ENCODE measurements at regions not wholly inside any gene's neighbourhood (a gene's known extent, or its start where the extent isn't known, plus 50 kb on each side); places are given as distances from the start of the nearest gene placed in this dataset.

DNA sequence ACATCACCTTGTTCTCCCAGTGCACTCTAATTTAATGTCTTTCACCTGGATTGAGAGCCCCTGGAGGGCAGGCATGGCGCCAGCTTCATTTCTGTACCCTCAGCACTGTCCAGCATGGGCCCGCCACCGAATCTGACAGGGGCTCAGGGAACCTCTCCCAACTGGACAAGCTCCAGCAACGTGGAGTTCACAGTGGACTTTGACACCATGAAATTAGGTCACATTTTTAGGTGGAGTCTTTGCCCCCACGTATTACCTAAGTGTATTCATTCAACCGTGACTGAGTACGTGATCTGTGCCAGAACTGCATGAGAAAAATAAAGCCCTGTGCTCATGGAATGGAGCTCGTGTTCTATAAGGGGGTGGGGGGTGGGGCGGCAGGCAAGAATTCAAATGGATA lies 94.1 kb upstream of the ATP2B2 start:
- TF ChIP-seq ARNTL (CRISPR knock-in tag; IDR thresholded peaks at IDR 0.05; ENCODE audit: borderline replicate concordance, low read depth) (no peak), ZFP30 (CRISPR knock-in tag; IDR thresholded peaks at IDR 0.05) (no peak), POU6F1 (CRISPR knock-in tag; IDR thresholded peaks at IDR 0.05; ENCODE audit: borderline replicate concordance, low read depth) (no peak), TCF4 (CRISPR knock-in tag; IDR thresholded peaks at IDR 0.05; ENCODE audit: borderline replicate concordance) (no peak), SNAI2 (CRISPR knock-in tag; IDR thresholded peaks at IDR 0.05) (no peak)
- TF ChIP-seq, protein P1, sequence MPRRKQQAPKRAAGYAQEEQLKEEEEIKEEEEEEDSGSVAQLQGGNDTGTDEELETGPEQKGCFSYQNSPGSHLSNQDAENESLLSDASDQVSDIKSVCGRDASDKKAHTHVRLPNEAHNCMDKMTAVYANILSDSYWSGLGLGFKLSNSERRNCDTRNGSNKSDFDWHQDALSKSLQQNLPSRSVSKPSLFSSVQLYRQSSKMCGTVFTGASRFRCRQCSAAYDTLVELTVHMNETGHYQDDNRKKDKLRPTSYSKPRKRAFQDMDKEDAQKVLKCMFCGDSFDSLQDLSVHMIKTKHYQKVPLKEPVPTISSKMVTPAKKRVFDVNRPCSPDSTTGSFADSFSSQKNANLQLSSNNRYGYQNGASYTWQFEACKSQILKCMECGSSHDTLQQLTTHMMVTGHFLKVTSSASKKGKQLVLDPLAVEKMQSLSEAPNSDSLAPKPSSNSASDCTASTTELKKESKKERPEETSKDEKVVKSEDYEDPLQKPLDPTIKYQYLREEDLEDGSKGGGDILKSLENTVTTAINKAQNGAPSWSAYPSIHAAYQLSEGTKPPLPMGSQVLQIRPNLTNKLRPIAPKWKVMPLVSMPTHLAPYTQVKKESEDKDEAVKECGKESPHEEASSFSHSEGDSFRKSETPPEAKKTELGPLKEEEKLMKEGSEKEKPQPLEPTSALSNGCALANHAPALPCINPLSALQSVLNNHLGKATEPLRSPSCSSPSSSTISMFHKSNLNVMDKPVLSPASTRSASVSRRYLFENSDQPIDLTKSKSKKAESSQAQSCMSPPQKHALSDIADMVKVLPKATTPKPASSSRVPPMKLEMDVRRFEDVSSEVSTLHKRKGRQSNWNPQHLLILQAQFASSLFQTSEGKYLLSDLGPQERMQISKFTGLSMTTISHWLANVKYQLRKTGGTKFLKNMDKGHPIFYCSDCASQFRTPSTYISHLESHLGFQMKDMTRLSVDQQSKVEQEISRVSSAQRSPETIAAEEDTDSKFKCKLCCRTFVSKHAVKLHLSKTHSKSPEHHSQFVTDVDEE (CRISPR knock-in tag; IDR thresholded peaks at IDR 0.05): no peak
- TF ChIP-seq, protein P2, sequence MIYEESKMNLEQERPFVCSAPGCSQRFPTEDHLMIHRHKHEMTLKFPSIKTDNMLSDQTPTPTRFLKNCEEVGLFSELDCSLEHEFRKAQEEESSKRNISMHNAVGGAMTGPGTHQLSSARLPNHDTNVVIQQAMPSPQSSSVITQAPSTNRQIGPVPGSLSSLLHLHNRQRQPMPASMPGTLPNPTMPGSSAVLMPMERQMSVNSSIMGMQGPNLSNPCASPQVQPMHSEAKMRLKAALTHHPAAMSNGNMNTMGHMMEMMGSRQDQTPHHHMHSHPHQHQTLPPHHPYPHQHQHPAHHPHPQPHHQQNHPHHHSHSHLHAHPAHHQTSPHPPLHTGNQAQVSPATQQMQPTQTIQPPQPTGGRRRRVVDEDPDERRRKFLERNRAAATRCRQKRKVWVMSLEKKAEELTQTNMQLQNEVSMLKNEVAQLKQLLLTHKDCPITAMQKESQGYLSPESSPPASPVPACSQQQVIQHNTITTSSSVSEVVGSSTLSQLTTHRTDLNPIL (CRISPR knock-in tag; IDR thresholded peaks at IDR 0.05; ENCODE audit: low read depth): no peak
